AG04449 (cell line): ENCODE measurements at regions not wholly inside any gene's neighbourhood (a gene's known extent, or its start where the extent isn't known, plus 50 kb on each side); places are given as distances from the start of the nearest gene placed in this dataset.

ENCODE experiments used
- CTCF ChIA-PET: fragments of 350-600 bp; formaldehyde crosslinking; extraction: SDS; loops from one replicate; lab custom pipeline; 2021; ENCODE audit warnings: antibody characterized with exemption; lab: Yijun Ruan, JAX
- POLR2A ChIA-PET: fragments of 400-600, 350-600 bp; formaldehyde crosslinking; extraction: SDS; loops from one replicate; lab custom pipeline; 2020; ENCODE audit warnings: antibody characterized with exemption, inconsistent platforms; lab: Yijun Ruan, JAX
- DNase-seq: peaks from one replicate; pipeline ENCODE4 v3.0.0-alpha.2; 2010; ENCODE audit warnings: low read depth, low spot score
- H3K4me3 ChIP-seq: 2 replicates; pipeline ENCODE4 v1.5.1; 2011; ENCODE audit warnings: low read depth, mild to moderate bottlenecking, control low read depth, low read length
- CTCF ChIP-seq: IDR thresholded peaks from one replicate; pipeline ENCODE4 v1.5.1; 2011; ENCODE audit warnings: mild to moderate bottlenecking, moderate library complexity, low read length, control low read depth, inconsistent platforms; ENCODE audit not compliant: insufficient read depth; ENCODE audit errors: missing control alignments

- CTCF ChIA-PET = interaction anchor here (1.2 kb wide), 1 partner anchor 54 kb away, joined by 4 read pairs; no protein-coding TSS in a partner anchor
- no peak for TF ChIP-seq CTCF
- POLR2A ChIA-PET = no interaction called here
- H3K4me3 ChIP-seq = no peak overlapping the region
- no peak for DNase-seq
These were observed 199.8 kb upstream of the NAV3 start for GRCh38 chr12:77630790-77631445.

- POLR2A ChIA-PET = no interaction called here
- no peak for TF ChIP-seq CTCF
- no peak for DNase-seq
- H3K4me3 ChIP-seq = no peak overlapping the region
- CTCF ChIA-PET = interaction anchor here (1.2 kb wide), 1 partner anchor 55 kb away, joined by 4 read pairs; no protein-coding TSS in a partner anchor
These were observed 200.3 kb upstream of the NAV3 start for GRCh38 chr12:77630344-77630743.

- CTCF ChIA-PET = no interaction called here
These were observed 201.6 kb upstream of the NAV3 start for GRCh38 chr12:77629141-77629540.

GRCh38 chr12:77625441-77625840 lies 205.3 kb upstream of the NAV3 start:
- no peak overlapping the region for H3K4me3 ChIP-seq
- ChIA-PET POLR2A (no interaction called here), CTCF (no interaction called here)
- TF ChIP-seq CTCF = no peak
- peak; percentile 89 for DNase-seq

More at GRCh38 chr12:77629141-77629540, 201.6 kb upstream of the NAV3 start:
- TF ChIP-seq CTCF = no peak
- POLR2A ChIA-PET = no interaction called here
- no peak overlapping the region for H3K4me3 ChIP-seq
- no peak for DNase-seq

GRCh38 chr12:77619425-77619824 lies 211.3 kb upstream of the NAV3 start:
- POLR2A ChIA-PET = no interaction called here
- no peak for TF ChIP-seq CTCF
- CTCF ChIA-PET = interaction anchor here (1.1 to 1.2 kb wide), 2 partner anchors 31 to 66 kb away, joined by 3 to 4 read pairs; no protein-coding TSS in a partner anchor
- no peak overlapping the region for H3K4me3 ChIP-seq
- no peak for DNase-seq

- ChIA-PET POLR2A (no interaction called here), CTCF (no interaction called here)
- TF ChIP-seq CTCF = no peak
- DNase-seq = no peak
- no peak overlapping the region for H3K4me3 ChIP-seq
These were observed 212.9 kb upstream of the NAV3 start for GRCh38 chr12:77617818-77618217.
